Stomach (tissue), 4 donors: ENCODE measurements at regions not wholly inside any gene's neighbourhood (a gene's known extent, or its start where the extent isn't known, plus 50 kb on each side); places are given as distances from the start of the nearest gene placed in this dataset.

Experiments used
- CTCF ChIP-seq, 7 experiments: fragments of 450-650 bp in 4 of 7; fragments of 200-600 bp in 3 of 7; sonication (generic) in 3 of 7; IDR thresholded peaks; one replicate each; pipeline ENCODE4 v1.5.1; 2016 to 2019; ENCODE audit warnings: antibody characterized with exemption in 7 of 7, control low read depth in 2 of 7, mild to moderate bottlenecking in 1 of 7
- EP300 ChIP-seq: sonication (generic); formaldehyde crosslinking; IDR thresholded peaks from one replicate; pipeline ENCODE4 v1.6.1; 2017; ENCODE audit warnings: antibody characterized with exemption
- POLR2AphosphoS5 ChIP-seq, 3 donors: sonication (generic); formaldehyde crosslinking; IDR thresholded peaks; one replicate each; pipeline ENCODE4 v1.6.1; 2016; ENCODE audit warnings: antibody characterized with exemption in 3 of 3

GRCh38 chr2:53445383-53446070, 322.1 kb upstream of the CHAC2 start:
- TF ChIP-seq CTCF (IDR thresholded peaks at IDR 0.05) (no peak), POLR2AphosphoS5 (IDR thresholded peaks at IDR 0.05) (no peak), EP300 (no peak)
